Progenitor cell of endocrine pancreas (in vitro differentiated cells): ENCODE measurements at regions not wholly inside any gene's neighbourhood (a gene's known extent, or its start where the extent isn't known, plus 50 kb on each side); places are given as distances from the start of the nearest gene placed in this dataset.
"Not testable (repeated sequence)": the region's sequence is repeated elsewhere in the genome, so short reads cannot be mapped to it uniquely, and the experiment has no call there.

ENCODE experiments used
- DNase-seq: peaks from one replicate; pipeline ENCODE4 v3.0.0; 2021; ENCODE audit warnings: low spot score; ENCODE audit not compliant: unreplicated experiment
- H3K27ac Mint-ChIP-seq: 2 replicates; pipeline ENCODE4 v1.8.0; 2021; ENCODE audit warnings: mild to moderate bottlenecking, moderate library complexity, mixed read lengths
- H3K27me3 Mint-ChIP-seq: 2 replicates; pipeline ENCODE4 v1.8.0; 2021; ENCODE audit warnings: mixed read lengths
- H3K36me3 Mint-ChIP-seq: 2 replicates; pipeline ENCODE4 v1.8.0; 2022; ENCODE audit warnings: mixed read lengths; ENCODE audit not compliant: insufficient read depth
- H3K4me1 Mint-ChIP-seq: 2 replicates; pipeline ENCODE4 v1.8.0; 2021; ENCODE audit warnings: low read depth, mixed read lengths
- H3K4me3 Mint-ChIP-seq: 2 replicates; pipeline ENCODE4 v1.8.0; 2021; ENCODE audit warnings: low read depth, mild to moderate bottlenecking, moderate library complexity, mixed read lengths
- H3K9me3 Mint-ChIP-seq: 2 replicates; pipeline ENCODE4 v1.8.0; 2021; ENCODE audit warnings: low read depth, mixed read lengths
- CTCF ChIP-seq: fragments of 200-600 bp; sonication (generic); IDR thresholded peaks from one replicate; pipeline ENCODE4 v1.5.0; 2021; ENCODE audit warnings: antibody characterized with exemption, mild to moderate bottlenecking; ENCODE audit not compliant: unreplicated experiment

GRCh38 chr6:146984251-146984924 is 219.8 kb upstream of the STXBP5 start:
- H3K36me3 Mint-ChIP-seq = peaks cover 1% of the 10 kb centered on the region
- peaks cover 6% of the 10 kb centered on the region for H3K9me3 Mint-ChIP-seq
- no peaks in the 10 kb centered on the region for H3K27me3 Mint-ChIP-seq
- H3K4me3 Mint-ChIP-seq = no peak overlapping the region
- peak overlapping the region; percentile 13 for H3K27ac Mint-ChIP-seq
- H3K4me1 Mint-ChIP-seq = peaks cover 49% of the 10 kb centered on the region
- no peak for DNase-seq
- no peak for TF ChIP-seq CTCF

- no peak for TF ChIP-seq CTCF
- Mint-ChIP-seq H3K27me3 (no peaks in the 10 kb centered on the region), H3K36me3 (peaks cover 1% of the 10 kb centered on the region), H3K4me1 (peaks cover 48% of the 10 kb centered on the region), H3K4me3 (no peak overlapping the region), H3K9me3 (peaks cover 6% of the 10 kb centered on the region), H3K27ac (no peak overlapping the region)
- DNase-seq = no peak
Observed at GRCh38 chr6:146985111-146985510, 219.1 kb upstream of the STXBP5 start.

GRCh38 chr6:146985966-146986365 is 218.3 kb upstream of the STXBP5 start:
- H3K27me3 Mint-ChIP-seq = no peaks in the 10 kb centered on the region
- no peak overlapping the region for H3K4me3 Mint-ChIP-seq
- H3K4me1 Mint-ChIP-seq = peaks cover 47% of the 10 kb centered on the region
- no peak overlapping the region for H3K27ac Mint-ChIP-seq
- H3K9me3 Mint-ChIP-seq = peaks cover 6% of the 10 kb centered on the region
- no peak for DNase-seq
- peaks cover 1% of the 10 kb centered on the region for H3K36me3 Mint-ChIP-seq
- TF ChIP-seq CTCF = no peak

GRCh38 chr6:146987938-146988337 is 216.3 kb upstream of the STXBP5 start:
- not testable (repeated sequence) for DNase-seq, H3K4me3 Mint-ChIP-seq, H3K36me3 Mint-ChIP-seq, H3K9me3 Mint-ChIP-seq, H3K27ac Mint-ChIP-seq, H3K27me3 Mint-ChIP-seq
- H3K4me1 Mint-ChIP-seq = peaks cover 38% of the 10 kb centered on the region

GRCh38 chr6:146989860-146990259 is 214.4 kb upstream of the STXBP5 start:
- H3K36me3 Mint-ChIP-seq = peaks cover 1% of the 10 kb centered on the region
- H3K27me3 Mint-ChIP-seq = no peaks in the 10 kb centered on the region
- H3K4me1 Mint-ChIP-seq = peaks cover 20% of the 10 kb centered on the region
- no peak overlapping the region for H3K27ac Mint-ChIP-seq
- no peak for TF ChIP-seq CTCF
- DNase-seq = no peak
- H3K4me3 Mint-ChIP-seq = no peak overlapping the region
- H3K9me3 Mint-ChIP-seq = peaks cover 6% of the 10 kb centered on the region

- H3K36me3 Mint-ChIP-seq = peaks cover 1% of the 10 kb centered on the region
Observed at GRCh38 chr6:146990284-146990683, 213.9 kb upstream of the STXBP5 start.

More at GRCh38 chr6:146990284-146990683, 213.9 kb upstream of the STXBP5 start:
- H3K27me3 Mint-ChIP-seq = no peaks in the 10 kb centered on the region
- H3K4me1 Mint-ChIP-seq = peaks cover 16% of the 10 kb centered on the region
- no peak for TF ChIP-seq CTCF
- H3K9me3 Mint-ChIP-seq = peaks cover 6% of the 10 kb centered on the region
- H3K4me3 Mint-ChIP-seq = no peak overlapping the region
- DNase-seq = no peak
- no peak overlapping the region for H3K27ac Mint-ChIP-seq
